ENCODE measurements at regions not wholly inside any gene's neighbourhood (a gene's known extent, or its start where the extent isn't known, plus 50 kb on each side); places are given as distances from the start of the nearest gene placed in this dataset.

DNA sequence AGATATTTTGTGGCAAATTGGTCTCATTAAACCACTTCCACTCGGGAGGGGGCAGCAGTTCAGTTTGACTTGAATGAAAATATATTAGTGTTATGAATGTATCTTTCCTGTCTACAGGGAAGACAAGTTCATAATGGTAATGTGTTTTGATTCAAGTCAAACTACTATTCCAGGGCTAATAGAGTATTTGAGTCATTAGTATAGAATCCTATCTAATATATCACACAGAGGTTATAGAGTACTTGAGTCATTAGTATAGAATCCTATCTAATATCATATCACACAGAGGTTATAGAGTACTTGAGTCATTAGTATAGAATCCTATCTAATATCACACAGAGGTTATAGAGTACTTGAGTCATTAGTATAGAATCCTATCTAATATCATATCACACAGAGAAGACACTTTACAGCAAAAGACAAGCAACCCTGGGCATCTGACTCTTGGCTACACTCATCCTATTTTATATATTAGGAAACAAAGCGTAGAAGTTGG is 199.7 kb upstream of the MAGI2 start:
- no peak for ATAC-seq
- H3K27me3 Mint-ChIP-seq (ENCODE audit: low read depth): peaks cover 19% of the 10 kb centered on the region
- no peak overlapping the region for H3K27ac Mint-ChIP-seq
- no peaks in the 10 kb centered on the region for H3K4me1 Mint-ChIP-seq
- TF ChIP-seq RELA (CRISPR knock-in tag; IDR thresholded peaks at IDR 0.05; ENCODE audit: borderline replicate concordance) (no peak), ZNF423 (CRISPR knock-in tag; IDR thresholded peaks at IDR 0.05) (no peak), ZNF317 (CRISPR knock-in tag; IDR thresholded peaks at IDR 0.05; ENCODE audit: borderline replicate concordance, low read depth) (no peak)
- ChIA-PET CTCF (no interaction called here), POLR2A (interaction anchor here (0.7 kb wide), 1 partner anchor 1566 kb away, joined by 3 read pairs; no protein-coding TSS in a partner anchor)
- no peak for DNase-seq (ENCODE audit: low spot score)
- no peak overlapping the region for H3K4me3 Mint-ChIP-seq
- no peaks in the 10 kb centered on the region for H3K36me3 Mint-ChIP-seq
- H3K9me3 Mint-ChIP-seq: no peaks in the 10 kb centered on the region

GRCh38 chr7:79652619-79653018 is 199.2 kb upstream of the MAGI2 start:
- Mint-ChIP-seq H3K27ac (no peak overlapping the region), H3K4me1 (peaks cover 3% of the 10 kb centered on the region), H3K27me3 (ENCODE audit: low read depth) (peaks cover 25% of the 10 kb centered on the region), H3K9me3 (no peaks in the 10 kb centered on the region), H3K36me3 (no peaks in the 10 kb centered on the region), H3K4me3 (no peak overlapping the region)
- no peak for DNase-seq (ENCODE audit: low spot score)
- ATAC-seq: no peak
- TF ChIP-seq, protein P1, sequence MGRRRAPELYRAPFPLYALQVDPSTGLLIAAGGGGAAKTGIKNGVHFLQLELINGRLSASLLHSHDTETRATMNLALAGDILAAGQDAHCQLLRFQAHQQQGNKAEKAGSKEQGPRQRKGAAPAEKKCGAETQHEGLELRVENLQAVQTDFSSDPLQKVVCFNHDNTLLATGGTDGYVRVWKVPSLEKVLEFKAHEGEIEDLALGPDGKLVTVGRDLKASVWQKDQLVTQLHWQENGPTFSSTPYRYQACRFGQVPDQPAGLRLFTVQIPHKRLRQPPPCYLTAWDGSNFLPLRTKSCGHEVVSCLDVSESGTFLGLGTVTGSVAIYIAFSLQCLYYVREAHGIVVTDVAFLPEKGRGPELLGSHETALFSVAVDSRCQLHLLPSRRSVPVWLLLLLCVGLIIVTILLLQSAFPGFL (CRISPR knock-in tag; IDR thresholded peaks at IDR 0.05; ENCODE audit: borderline replicate concordance): no peak
- TF ChIP-seq TCF7 (CRISPR knock-in tag; IDR thresholded peaks at IDR 0.05; ENCODE audit: low read depth) (no peak), GTF2I (CRISPR knock-in tag; conservative IDR thresholded peaks at IDR 0.05) (no peak), EMX1 (CRISPR knock-in tag; IDR thresholded peaks at IDR 0.05) (no peak), ERG (CRISPR knock-in tag; IDR thresholded peaks at IDR 0.05) (no peak), ESRRA (CRISPR knock-in tag; IDR thresholded peaks at IDR 0.05; ENCODE audit: borderline replicate concordance) (no peak), CREB1 (CRISPR knock-in tag; IDR thresholded peaks at IDR 0.05) (no peak)
- CTCF ChIA-PET: no interaction called here
- POLR2A ChIA-PET: interaction anchor here (0.7 kb wide), 1 partner anchor 1566 kb away, joined by 3 read pairs; no protein-coding TSS in a partner anchor

GRCh38 chr7:79647711-79648110 is 194.2 kb upstream of the MAGI2 start:
- ATAC-seq (no peak), DNase-seq (ENCODE audit: low spot score) (no peak)
- H3K36me3 Mint-ChIP-seq: no peaks in the 10 kb centered on the region
- no peaks in the 10 kb centered on the region for H3K9me3 Mint-ChIP-seq
- H3K4me3 Mint-ChIP-seq: no peak overlapping the region
- ChIA-PET POLR2A (no interaction called here), CTCF (interaction anchor here (1.2 kb wide), 1 partner anchor 94 kb away, joined by 3 read pairs; no protein-coding TSS in a partner anchor)
- no peak for TF ChIP-seq RORB (CRISPR knock-in tag; IDR thresholded peaks at IDR 0.05)
- TF ChIP-seq, protein P2, sequence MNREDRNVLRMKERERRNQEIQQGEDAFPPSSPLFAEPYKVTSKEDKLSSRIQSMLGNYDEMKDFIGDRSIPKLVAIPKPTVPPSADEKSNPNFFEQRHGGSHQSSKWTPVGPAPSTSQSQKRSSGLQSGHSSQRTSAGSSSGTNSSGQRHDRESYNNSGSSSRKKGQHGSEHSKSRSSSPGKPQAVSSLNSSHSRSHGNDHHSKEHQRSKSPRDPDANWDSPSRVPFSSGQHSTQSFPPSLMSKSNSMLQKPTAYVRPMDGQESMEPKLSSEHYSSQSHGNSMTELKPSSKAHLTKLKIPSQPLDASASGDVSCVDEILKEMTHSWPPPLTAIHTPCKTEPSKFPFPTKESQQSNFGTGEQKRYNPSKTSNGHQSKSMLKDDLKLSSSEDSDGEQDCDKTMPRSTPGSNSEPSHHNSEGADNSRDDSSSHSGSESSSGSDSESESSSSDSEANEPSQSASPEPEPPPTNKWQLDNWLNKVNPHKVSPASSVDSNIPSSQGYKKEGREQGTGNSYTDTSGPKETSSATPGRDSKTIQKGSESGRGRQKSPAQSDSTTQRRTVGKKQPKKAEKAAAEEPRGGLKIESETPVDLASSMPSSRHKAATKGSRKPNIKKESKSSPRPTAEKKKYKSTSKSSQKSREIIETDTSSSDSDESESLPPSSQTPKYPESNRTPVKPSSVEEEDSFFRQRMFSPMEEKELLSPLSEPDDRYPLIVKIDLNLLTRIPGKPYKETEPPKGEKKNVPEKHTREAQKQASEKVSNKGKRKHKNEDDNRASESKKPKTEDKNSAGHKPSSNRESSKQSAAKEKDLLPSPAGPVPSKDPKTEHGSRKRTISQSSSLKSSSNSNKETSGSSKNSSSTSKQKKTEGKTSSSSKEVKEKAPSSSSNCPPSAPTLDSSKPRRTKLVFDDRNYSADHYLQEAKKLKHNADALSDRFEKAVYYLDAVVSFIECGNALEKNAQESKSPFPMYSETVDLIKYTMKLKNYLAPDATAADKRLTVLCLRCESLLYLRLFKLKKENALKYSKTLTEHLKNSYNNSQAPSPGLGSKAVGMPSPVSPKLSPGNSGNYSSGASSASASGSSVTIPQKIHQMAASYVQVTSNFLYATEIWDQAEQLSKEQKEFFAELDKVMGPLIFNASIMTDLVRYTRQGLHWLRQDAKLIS (CRISPR knock-in tag; IDR thresholded peaks at IDR 0.05; ENCODE audit: borderline replicate concordance): no peak
- TF ChIP-seq, protein P3, sequence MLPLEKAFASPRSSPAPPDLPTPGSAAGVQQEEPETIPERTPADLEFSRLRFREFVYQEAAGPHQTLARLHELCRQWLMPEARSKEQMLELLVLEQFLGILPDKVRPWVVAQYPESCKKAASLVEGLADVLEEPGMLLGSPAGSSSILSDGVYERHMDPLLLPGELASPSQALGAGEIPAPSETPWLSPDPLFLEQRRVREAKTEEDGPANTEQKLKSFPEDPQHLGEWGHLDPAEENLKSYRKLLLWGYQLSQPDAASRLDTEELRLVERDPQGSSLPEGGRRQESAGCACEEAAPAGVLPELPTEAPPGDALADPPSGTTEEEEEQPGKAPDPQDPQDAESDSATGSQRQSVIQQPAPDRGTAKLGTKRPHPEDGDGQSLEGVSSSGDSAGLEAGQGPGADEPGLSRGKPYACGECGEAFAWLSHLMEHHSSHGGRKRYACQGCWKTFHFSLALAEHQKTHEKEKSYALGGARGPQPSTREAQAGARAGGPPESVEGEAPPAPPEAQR (CRISPR knock-in tag; IDR thresholded peaks at IDR 0.05): no peak
- TF ChIP-seq ATF1 (CRISPR knock-in tag; IDR thresholded peaks at IDR 0.05): no peak
- no peak for TF ChIP-seq TCF7 (CRISPR knock-in tag; IDR thresholded peaks at IDR 0.05; ENCODE audit: low read depth)
- no peak for TF ChIP-seq ZMAT4 (CRISPR knock-in tag; IDR thresholded peaks at IDR 0.05)
- no peak for TF ChIP-seq NFATC4 (CRISPR knock-in tag; IDR thresholded peaks at IDR 0.05)
- no peak for TF ChIP-seq FOXJ3 (CRISPR knock-in tag; IDR thresholded peaks at IDR 0.05; ENCODE audit: borderline replicate concordance)
- TF ChIP-seq E2F5 (CRISPR knock-in tag; IDR thresholded peaks at IDR 0.05): no peak
- no peak for TF ChIP-seq JUN (CRISPR knock-in tag; IDR thresholded peaks at IDR 0.05)
- peaks cover 19% of the 10 kb centered on the region for H3K4me1 Mint-ChIP-seq
- H3K27ac Mint-ChIP-seq: no peak overlapping the region
- peaks cover 74% of the 10 kb centered on the region for H3K27me3 Mint-ChIP-seq (ENCODE audit: low read depth)
